ENCODE measurements at regions not wholly inside any gene's neighbourhood (a gene's known extent, or its start where the extent isn't known, plus 50 kb on each side); places are given as distances from the start of the nearest gene placed in this dataset.

DNA sequence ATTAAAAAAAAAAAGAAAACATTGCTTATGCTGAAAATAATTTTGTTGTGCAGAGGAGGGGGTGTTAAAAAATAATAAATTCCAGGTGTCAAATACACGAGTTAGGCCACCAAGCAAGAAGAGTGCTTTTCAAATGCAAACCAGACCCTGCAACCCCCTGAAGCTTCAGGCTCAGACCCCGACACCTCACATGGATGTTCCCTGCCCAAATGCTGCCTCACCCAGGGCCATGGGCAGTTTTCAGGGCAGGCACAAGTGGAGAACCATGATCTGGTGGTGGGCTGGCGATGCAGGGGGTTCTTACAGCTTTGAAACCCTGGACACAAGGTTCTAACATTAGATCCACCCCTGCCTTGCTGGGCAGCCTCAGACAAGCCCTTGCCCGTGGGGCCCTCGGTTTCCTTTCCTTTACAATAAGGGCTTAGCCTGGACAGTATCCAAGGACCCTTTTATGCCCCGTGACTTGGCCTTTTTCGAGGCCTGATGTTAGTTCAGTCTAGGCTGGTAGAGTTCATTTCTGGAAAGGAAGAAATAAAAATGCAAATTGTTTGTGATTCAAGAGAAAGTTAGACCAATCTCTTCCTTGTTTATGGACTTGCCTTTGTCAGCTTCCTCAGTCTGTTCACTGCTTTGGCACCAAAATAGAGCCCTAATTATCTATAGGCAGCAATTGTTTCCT lies 168.7 kb downstream of the DDX1 start:
- TF ChIP-seq, protein P1, sequence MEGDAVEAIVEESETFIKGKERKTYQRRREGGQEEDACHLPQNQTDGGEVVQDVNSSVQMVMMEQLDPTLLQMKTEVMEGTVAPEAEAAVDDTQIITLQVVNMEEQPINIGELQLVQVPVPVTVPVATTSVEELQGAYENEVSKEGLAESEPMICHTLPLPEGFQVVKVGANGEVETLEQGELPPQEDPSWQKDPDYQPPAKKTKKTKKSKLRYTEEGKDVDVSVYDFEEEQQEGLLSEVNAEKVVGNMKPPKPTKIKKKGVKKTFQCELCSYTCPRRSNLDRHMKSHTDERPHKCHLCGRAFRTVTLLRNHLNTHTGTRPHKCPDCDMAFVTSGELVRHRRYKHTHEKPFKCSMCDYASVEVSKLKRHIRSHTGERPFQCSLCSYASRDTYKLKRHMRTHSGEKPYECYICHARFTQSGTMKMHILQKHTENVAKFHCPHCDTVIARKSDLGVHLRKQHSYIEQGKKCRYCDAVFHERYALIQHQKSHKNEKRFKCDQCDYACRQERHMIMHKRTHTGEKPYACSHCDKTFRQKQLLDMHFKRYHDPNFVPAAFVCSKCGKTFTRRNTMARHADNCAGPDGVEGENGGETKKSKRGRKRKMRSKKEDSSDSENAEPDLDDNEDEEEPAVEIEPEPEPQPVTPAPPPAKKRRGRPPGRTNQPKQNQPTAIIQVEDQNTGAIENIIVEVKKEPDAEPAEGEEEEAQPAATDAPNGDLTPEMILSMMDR (IDR thresholded peaks at IDR 0.05; ENCODE audit: low read length): no peak
- no peak for TF ChIP-seq EZH2phosphoT487 (IDR thresholded peaks at IDR 0.05; ENCODE audit: low read length)
- no peak for TF ChIP-seq EZH2 (optimal IDR thresholded peaks at IDR 0.05; ENCODE audit: low read depth, low read length)
